ENCODE measurements at regions not wholly inside any gene's neighbourhood (a gene's known extent, or its start where the extent isn't known, plus 50 kb on each side); places are given as distances from the start of the nearest gene placed in this dataset.

DNA sequence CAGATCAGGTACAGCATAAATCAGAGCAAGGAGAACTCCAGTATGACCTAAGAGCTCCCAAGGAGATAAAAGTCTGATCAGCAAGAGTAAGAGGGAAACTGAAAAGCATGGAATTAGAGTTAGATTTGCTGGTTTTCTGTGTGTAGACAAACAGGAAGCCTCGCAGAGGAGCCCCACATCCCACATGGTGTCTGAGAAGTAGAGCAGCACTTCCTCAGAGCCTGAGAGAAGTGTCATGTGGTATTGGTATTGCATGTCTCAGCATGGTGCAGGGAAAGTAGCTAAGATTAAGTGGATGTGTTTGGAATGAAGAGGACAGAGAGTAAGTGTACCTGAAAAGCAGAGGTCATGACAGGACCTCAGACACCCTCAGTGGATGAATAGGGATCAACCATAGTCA, 175.4 kb upstream of the GBE1 start:
- TF ChIP-seq, protein P1, sequence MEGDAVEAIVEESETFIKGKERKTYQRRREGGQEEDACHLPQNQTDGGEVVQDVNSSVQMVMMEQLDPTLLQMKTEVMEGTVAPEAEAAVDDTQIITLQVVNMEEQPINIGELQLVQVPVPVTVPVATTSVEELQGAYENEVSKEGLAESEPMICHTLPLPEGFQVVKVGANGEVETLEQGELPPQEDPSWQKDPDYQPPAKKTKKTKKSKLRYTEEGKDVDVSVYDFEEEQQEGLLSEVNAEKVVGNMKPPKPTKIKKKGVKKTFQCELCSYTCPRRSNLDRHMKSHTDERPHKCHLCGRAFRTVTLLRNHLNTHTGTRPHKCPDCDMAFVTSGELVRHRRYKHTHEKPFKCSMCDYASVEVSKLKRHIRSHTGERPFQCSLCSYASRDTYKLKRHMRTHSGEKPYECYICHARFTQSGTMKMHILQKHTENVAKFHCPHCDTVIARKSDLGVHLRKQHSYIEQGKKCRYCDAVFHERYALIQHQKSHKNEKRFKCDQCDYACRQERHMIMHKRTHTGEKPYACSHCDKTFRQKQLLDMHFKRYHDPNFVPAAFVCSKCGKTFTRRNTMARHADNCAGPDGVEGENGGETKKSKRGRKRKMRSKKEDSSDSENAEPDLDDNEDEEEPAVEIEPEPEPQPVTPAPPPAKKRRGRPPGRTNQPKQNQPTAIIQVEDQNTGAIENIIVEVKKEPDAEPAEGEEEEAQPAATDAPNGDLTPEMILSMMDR (IDR thresholded peaks at IDR 0.05; ENCODE audit: low read length): no peak
- TF ChIP-seq EZH2phosphoT487 (IDR thresholded peaks at IDR 0.05; ENCODE audit: low read length) (no peak), EZH2 (optimal IDR thresholded peaks at IDR 0.05; ENCODE audit: low read depth, low read length) (no peak)

Measured in MM.1S (cell line).